ENCODE measurements at regions not wholly inside any gene's neighbourhood (a gene's known extent, or its start where the extent isn't known, plus 50 kb on each side); places are given as distances from the start of the nearest gene placed in this dataset.

DNA sequence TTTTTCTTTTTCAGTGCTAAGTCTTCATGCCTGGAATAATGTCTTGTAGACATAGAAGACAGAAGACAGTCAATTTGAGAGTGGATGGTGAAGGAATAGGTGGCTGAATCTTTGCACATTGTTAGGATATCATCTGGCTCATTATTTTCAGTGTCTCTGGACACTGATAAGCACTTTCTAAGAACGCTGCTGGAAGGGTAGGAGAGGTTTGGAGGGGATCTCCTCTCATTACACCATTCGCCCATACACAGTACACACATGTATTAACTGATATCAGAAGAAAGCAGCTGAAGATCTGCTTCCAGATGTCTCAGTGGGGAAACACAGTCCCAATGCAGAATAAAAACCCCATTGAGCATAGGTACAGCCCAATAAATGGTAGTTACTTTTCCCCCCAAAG is 461.1 kb upstream of the DCN start:
- TF ChIP-seq CTCF (IDR thresholded peaks at IDR 0.05; ENCODE audit: insufficient read depth, low read depth, low read length) (no peak), EZH2 (IDR thresholded peaks at IDR 0.05; ENCODE audit: insufficient read depth, low read length) (no peak)
